Daoy (cell line): ENCODE measurements at regions not wholly inside any gene's neighbourhood (a gene's known extent, or its start where the extent isn't known, plus 50 kb on each side); places are given as distances from the start of the nearest gene placed in this dataset.

Experiments
- DNase-seq: peaks from one replicate; pipeline ENCODE4 v3.0.0-alpha.2; 2015; ENCODE audit warnings: low read depth

GRCh38 chr3:67706934-67707333 lies 52.5 kb upstream of the SUCLG2 start:
- DNase-seq = no peak

- DNase-seq = no peak
Observed at GRCh38 chr3:67704322-67704721, 49.9 kb upstream of the SUCLG2 start.
